Renal cortex interstitium (tissue), 11 donors: ENCODE measurements at regions not wholly inside any gene's neighbourhood (a gene's known extent, or its start where the extent isn't known, plus 50 kb on each side); places are given as distances from the start of the nearest gene placed in this dataset.
"Not testable (repeated sequence)": the region's sequence is repeated elsewhere in the genome, so short reads cannot be mapped to it uniquely, and the experiment has no call there.

Experiments
- DNase-seq, 11 donors: peaks; one replicate each; pipeline ENCODE4 v3.0.0-alpha.2; 2013; ENCODE audit warnings: low read depth in 9 of 11, low spot score in 4 of 11; ENCODE audit errors: extremely low read depth in 1 of 11

DNA sequence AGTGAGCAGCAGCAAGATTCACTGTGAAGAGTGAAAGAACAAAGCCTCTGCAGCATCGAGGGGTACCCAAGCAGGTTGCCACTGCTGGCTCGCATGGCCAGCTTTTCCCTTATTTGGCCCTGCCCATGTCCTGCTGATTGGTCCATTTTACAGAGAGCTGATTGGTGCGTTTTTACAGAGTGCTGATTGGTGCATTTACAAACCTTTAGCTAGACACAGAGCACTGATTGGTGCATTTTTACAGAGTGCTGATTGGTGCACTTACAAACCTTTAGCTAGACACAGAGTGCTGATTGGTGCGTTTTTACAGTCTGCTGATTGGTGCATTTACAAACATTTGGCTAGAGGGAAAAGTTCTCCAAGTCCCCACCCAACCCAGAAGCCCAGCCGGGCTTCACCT is 113.4 kb upstream of the DUSP22 start:
- not testable (repeated sequence) for DNase-seq

DNA sequence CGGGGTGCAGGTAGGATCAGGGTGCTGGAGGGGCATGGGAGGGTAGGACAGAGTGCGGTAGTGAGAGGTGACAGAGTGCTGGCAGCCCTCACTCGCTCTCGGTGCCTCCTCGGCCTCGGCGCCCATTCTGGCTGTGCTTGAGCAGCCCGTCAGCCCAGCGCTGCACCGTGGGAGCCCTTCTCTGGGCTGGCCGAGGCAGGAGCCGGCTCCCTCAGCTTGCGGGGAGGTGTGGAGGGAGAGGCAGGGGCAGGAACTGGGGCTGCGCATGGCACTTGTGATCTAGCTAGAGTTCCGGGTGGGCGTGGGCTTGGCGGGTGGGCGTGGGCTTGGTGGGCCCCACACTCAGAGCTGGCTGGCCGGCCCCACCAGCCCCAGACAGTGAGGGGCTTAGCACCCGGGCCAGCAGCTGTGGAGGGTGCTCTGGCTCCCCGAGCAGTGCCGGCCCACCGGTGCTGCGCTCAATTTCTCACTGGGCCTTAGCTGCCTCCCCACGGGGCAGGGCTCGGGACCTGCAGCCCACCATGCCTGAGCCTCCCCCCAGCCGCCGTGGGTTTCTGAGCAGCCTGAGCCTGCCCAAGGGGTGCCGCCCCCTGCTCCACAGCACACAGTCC is 112.8 kb upstream of the DUSP22 start:
- DNase-seq = no peak

DNA sequence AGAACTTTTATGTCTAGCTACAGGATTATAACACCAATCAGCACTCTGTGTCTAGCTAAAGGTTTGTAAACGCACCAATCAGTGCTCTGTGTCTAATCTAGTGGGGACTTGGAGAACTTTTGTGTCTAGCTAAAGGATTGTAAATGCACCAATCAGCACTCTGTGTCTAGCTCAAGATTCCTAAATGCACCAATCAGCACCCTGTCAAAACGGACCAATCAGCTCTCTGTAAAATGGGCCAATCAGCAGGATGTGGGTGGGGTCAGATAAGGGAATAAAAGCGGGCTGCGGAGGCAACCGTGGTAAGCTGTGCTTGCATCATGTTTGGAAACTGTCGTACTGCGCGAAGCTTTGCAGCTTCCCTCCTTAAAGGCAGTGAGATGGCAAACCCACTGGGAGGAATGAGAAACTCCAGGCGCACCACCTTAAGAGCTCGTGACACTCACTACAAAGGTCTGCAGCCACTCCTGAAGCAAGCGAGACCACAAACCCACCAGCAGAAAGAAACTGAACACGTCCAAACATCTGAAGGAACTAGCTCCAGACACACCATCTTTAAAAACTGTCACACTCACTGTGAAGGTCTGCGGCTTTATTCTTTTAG is 112.1 kb upstream of the DUSP22 start:
- DNase-seq = not testable (repeated sequence)

DNA sequence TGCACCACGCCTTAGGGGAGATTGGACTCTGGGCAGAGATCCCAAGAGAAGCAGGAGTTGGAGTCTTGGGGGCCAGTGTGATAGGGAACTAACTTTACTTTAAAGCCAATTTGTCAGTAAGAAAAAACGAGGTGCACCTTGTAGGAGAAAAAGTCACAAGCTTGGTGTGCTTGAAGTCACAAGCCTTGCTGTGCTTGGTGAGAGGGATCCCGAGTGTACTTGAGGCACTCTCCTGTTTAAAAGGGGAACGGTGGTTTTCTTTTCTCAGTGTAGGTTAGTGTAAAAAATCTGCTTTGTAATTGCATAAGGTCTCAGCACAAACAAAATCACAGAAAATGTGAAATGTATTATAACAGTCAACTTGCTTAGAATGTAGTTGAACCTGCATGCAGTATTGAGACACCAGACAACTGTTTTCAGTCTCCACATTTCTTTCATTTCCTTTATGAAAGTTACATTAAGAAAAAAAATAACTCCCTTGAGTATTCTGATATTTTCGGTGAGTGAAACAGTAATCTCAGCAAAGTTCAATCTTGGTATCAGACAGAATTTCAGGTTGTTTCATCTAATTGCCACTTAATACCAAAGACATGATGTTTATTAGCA is 111.1 kb upstream of the DUSP22 start:
- DNase-seq = no peak

GRCh38 chr6:183668-184067 is 108.6 kb upstream of the DUSP22 start:
- DNase-seq = no peak

- DNase-seq = no peak
Observed at GRCh38 chr6:184161-184700, 108.1 kb upstream of the DUSP22 start.

GRCh38 chr6:186340-186965 is 105.8 kb upstream of the DUSP22 start:
- no peak for DNase-seq

DNA sequence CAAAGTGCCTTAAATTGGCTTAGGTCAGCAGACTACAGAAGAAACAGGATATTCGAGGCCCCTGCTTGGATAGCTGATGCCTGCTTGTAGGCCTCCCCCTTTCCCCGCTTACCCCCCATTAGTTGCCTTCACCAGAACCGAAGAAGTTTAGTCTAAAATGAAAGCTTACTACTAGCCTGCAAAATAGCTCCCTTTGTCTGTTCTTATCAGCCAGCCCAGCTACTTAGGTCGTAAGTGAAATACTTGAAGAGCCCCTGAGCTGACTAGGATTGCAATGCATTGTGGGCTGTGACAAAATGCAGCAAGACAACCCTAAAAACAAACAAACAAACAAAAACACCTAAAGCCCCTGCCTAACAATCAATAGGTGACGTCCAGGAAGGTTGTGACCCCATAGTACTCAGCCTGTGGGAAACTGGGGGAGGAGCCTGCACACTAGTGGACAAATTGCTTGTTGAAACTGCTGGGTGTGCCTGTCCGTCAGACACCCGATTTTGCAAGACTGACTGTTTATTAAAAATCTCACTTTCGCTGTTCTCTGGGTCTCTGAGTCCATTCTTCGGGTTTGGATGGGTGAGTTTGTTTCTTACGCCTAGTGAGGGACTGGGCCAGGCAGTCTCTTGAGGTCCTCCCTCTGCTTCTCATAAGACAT is 105.0 kb upstream of the DUSP22 start:
- no peak for DNase-seq

DNA sequence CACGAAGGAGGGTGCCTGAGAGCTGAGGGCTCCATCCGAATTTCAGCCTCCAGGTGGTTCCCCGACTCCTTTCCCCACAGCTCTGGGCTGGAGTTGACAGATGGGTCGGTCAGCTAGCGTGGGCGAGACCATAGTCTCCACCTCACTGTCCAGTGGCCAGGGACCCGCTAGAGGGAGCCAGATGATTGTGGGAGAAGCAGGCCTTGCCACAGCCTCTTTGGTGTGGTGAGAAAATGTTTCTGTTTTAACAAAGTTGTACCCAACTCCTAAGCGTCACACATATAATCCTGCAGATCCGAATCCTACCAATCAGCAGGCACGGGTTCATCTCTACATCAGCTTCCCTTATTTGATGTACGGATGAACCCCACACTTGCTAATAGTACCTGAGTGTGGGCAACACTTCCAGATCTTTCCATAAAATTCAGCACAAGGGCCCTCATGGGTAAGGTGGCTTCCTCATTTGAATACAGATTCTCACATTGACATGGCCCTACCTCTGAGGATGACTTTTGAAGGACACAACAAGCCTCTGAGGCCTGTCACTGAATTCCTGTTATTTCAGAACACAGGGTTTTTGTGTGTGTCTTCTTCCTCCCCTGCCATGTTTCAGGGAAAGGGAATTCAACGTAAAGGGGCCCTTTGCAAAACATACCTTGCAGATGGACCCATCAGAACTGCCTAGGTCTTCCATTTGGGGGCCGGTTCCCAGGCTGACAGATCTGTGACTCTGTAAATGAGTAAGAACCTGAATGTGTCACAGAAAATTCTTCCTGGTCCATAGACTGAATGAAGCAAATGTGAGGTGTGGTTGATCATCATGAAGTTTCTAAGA is 103.2 kb upstream of the DUSP22 start:
- DNase-seq = peak; percentile 69 to 90 (median 78)

DNA sequence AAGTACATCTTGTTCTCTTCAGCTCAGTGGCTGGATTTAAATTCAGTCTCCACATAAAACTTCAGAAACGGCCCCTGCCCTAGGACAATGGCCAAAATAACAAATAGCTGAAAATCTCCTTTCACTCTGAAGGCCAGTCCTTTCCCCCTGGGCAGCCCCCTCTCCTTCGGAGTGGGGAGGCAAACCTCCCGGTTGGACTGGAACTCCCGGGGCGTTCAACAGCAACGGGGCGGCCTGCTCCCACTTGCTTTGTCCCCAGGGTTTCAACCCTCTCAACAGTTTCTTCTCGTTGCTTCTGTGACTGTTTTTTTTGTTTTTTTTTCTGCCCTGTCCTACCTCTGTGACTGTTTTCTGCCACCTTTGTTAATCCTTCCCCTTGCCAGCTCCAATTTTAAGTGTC is 102.6 kb upstream of the DUSP22 start:
- no peak for DNase-seq

- DNase-seq = no peak
Observed at GRCh38 chr6:190596-191395, 101.5 kb upstream of the DUSP22 start.

GRCh38 chr6:191487-192312 is 100.6 kb upstream of the DUSP22 start:
- DNase-seq = no peak

- DNase-seq = no peak
Observed at GRCh38 chr6:192313-192664, 100.0 kb upstream of the DUSP22 start.

DNA sequence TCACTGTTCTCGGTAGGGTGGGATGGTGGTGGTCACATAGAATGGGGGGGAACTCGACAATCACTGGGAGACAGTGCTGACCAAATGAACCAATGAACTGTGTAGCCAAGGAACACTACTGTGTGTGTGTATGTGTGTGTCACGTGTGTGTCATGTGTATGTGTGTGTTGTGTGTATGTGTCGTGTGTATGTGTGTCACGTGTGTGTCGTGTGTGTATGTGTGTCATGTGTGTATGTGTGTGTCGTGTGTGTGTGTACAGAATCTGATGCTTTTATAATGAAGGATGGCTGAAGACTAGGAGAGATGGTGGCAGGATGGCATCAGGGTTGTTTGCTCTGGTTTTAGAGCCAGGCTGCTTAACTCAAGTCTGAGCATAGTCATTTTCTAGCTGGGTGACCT is 99.1 kb upstream of the DUSP22 start:
- no peak for DNase-seq

- no peak for DNase-seq
Observed at GRCh38 chr6:193773-194310, 98.4 kb upstream of the DUSP22 start.

GRCh38 chr6:195861-196360 is 96.4 kb upstream of the DUSP22 start:
- peak in 1 of 11 donors; percentile 43 for DNase-seq

- DNase-seq = no peak
Observed at GRCh38 chr6:196543-196942, 95.7 kb upstream of the DUSP22 start.
